ENCODE measurements at regions not wholly inside any gene's neighbourhood (a gene's known extent, or its start where the extent isn't known, plus 50 kb on each side); places are given as distances from the start of the nearest gene placed in this dataset.

GRCh38 chr13:85853161-85853894 is 54.1 kb upstream of the SLITRK6 start:
- TF ChIP-seq CTCF (conservative IDR thresholded peaks at IDR 0.05; ENCODE audit: low read depth, low read length) (no peak), EZH2 (IDR thresholded peaks at IDR 0.05; ENCODE audit: borderline replicate concordance, low read depth, low read length, poor library complexity, severe bottlenecking) (no peak)

All from A673 (cell line).